GM18907 (cell line): ENCODE measurements at regions not wholly inside any gene's neighbourhood (a gene's known extent, or its start where the extent isn't known, plus 50 kb on each side); places are given as distances from the start of the nearest gene placed in this dataset.

Experiments used
- ATAC-seq: cut with Tn5 transposase; IDR thresholded peaks from one replicate; pipeline ENCODE4 v1.9.1; 2021; ENCODE audit warnings: mild to moderate bottlenecking, moderate library complexity; ENCODE audit not compliant: unreplicated experiment

GRCh38 chr16:86285938-86286921 is 224.1 kb upstream of the FOXF1 start:
- ATAC-seq = no peak

- no peak for ATAC-seq
Measured at GRCh38 chr16:86286991-86287663, 223.2 kb upstream of the FOXF1 start.

GRCh38 chr16:86287664-86288201 is 222.6 kb upstream of the FOXF1 start:
- no peak for ATAC-seq

GRCh38 chr16:86288716-86289294 is 221.5 kb upstream of the FOXF1 start:
- ATAC-seq = no peak

GRCh38 chr16:86289304-86289703 is 221.0 kb upstream of the FOXF1 start:
- ATAC-seq = no peak

- no peak for ATAC-seq
Measured at GRCh38 chr16:86289907-86290306, 220.4 kb upstream of the FOXF1 start.

- ATAC-seq = no peak
Measured at GRCh38 chr16:86291491-86291890, 218.8 kb upstream of the FOXF1 start.

GRCh38 chr16:86292171-86292775 is 218.1 kb upstream of the FOXF1 start:
- ATAC-seq = no peak

GRCh38 chr16:86292942-86293341 is 217.4 kb upstream of the FOXF1 start:
- ATAC-seq = no peak

- ATAC-seq = no peak
Measured at GRCh38 chr16:86293906-86294305, 216.4 kb upstream of the FOXF1 start.

GRCh38 chr16:86294535-86295196 is 215.7 kb upstream of the FOXF1 start:
- no peak for ATAC-seq

GRCh38 chr16:86296256-86296655 is 214.1 kb upstream of the FOXF1 start:
- no peak for ATAC-seq

- ATAC-seq = no peak
Measured at GRCh38 chr16:86297391-86297790, 212.9 kb upstream of the FOXF1 start.

- no peak for ATAC-seq
Measured at GRCh38 chr16:86297866-86298757, 212.2 kb upstream of the FOXF1 start.

GRCh38 chr16:86298758-86299134 is 211.6 kb upstream of the FOXF1 start:
- no peak for ATAC-seq

GRCh38 chr16:86299882-86300610 is 210.3 kb upstream of the FOXF1 start:
- no peak for ATAC-seq

- no peak for ATAC-seq
Measured at GRCh38 chr16:86300746-86301481, 209.4 kb upstream of the FOXF1 start.

GRCh38 chr16:86302421-86303109 is 207.8 kb upstream of the FOXF1 start:
- ATAC-seq = no peak
